Tibial nerve (tissue), 4 donors: ENCODE measurements at regions not wholly inside any gene's neighbourhood (a gene's known extent, or its start where the extent isn't known, plus 50 kb on each side); places are given as distances from the start of the nearest gene placed in this dataset.

ENCODE experiments used
- DNase-seq, 2 donors: peaks; one replicate each; pipeline ENCODE4 v3.0.0-alpha.2; 2019; ENCODE audit warnings: low spot score in 2 of 2
- H3K27ac ChIP-seq, 4 donors: fragments of 200-600 bp; sonication (generic) in 3 of 4; one replicate each; pipeline ENCODE4 v1.5.1; 2017 to 2019; ENCODE audit warnings: mild to moderate bottlenecking in 1 of 4
- H3K27me3 ChIP-seq, 2 donors: fragments of 200-600 bp; sonication (generic) in 1 of 2; one replicate each; pipeline versions ENCODE4 v1.5.1 to v1.6.0; 2017 to 2019
- H3K36me3 ChIP-seq, 3 donors: fragments of 200-600 bp; sonication (generic); one replicate each; pipeline ENCODE4 v1.5.1; 2018 to 2019
- H3K4me1 ChIP-seq, 4 donors: fragments of 200-600 bp; sonication (generic) in 3 of 4; one replicate each; pipeline ENCODE4 v1.5.1; 2017 to 2019
- H3K4me3 ChIP-seq, 4 donors: fragments of 200-600 bp; sonication (generic) in 3 of 4; one replicate each; pipeline ENCODE4 v1.5.1; 2017 to 2019; ENCODE audit warnings: mild to moderate bottlenecking in 1 of 4, moderate library complexity in 1 of 4
- H3K9me3 ChIP-seq, 4 donors: fragments of 200-600 bp; sonication (generic) in 3 of 4; one replicate each; pipeline ENCODE4 v1.5.1; 2017 to 2019
- EP300 ChIP-seq, 2 donors: sonication (generic); formaldehyde crosslinking; IDR thresholded peaks; one replicate each; pipeline ENCODE4 v1.6.1; 2017; ENCODE audit warnings: antibody characterized with exemption in 2 of 2, mild to moderate bottlenecking in 1 of 2
- POLR2A ChIP-seq, 2 donors: fragments of 450-650 bp; IDR thresholded peaks; one replicate each; pipeline ENCODE4 v1.6.1; 2017; ENCODE audit warnings: antibody characterized with exemption in 2 of 2, mild to moderate bottlenecking in 2 of 2, moderate library complexity in 2 of 2
- WGBS, 2 donors: methylation state at CpG; one replicate each; pipeline ENCODE4 v1.1.5; 2018; 5-methylcytosine and 5-hydroxymethylcytosine counted together
- TF ChIP-seq, protein P1 (sequence below), 5 experiments: fragments of 200-600 bp in 3 of 5; fragments of 450-650 bp in 2 of 5; sonication (generic) in 3 of 5; IDR thresholded peaks; one replicate each; pipeline ENCODE4 v1.5.1; 2016 to 2019; ENCODE audit warnings: antibody characterized with exemption in 5 of 5, mild to moderate bottlenecking in 3 of 5, moderate library complexity in 2 of 5

- Histone ChIP-seq H3K36me3 (no peaks in the 10 kb centered on the region), H3K27me3 (no peaks in the 10 kb centered on the region), H3K27ac (no peak overlapping the region), H3K4me1 (no peaks in the 10 kb centered on the region), H3K4me3 (no peak overlapping the region), H3K9me3 (no peaks in the 10 kb centered on the region)
- TF ChIP-seq, protein P1, sequence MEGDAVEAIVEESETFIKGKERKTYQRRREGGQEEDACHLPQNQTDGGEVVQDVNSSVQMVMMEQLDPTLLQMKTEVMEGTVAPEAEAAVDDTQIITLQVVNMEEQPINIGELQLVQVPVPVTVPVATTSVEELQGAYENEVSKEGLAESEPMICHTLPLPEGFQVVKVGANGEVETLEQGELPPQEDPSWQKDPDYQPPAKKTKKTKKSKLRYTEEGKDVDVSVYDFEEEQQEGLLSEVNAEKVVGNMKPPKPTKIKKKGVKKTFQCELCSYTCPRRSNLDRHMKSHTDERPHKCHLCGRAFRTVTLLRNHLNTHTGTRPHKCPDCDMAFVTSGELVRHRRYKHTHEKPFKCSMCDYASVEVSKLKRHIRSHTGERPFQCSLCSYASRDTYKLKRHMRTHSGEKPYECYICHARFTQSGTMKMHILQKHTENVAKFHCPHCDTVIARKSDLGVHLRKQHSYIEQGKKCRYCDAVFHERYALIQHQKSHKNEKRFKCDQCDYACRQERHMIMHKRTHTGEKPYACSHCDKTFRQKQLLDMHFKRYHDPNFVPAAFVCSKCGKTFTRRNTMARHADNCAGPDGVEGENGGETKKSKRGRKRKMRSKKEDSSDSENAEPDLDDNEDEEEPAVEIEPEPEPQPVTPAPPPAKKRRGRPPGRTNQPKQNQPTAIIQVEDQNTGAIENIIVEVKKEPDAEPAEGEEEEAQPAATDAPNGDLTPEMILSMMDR (IDR thresholded peaks at IDR 0.05) = peak; percentile 20 to 60 (median 48)
- no peak for TF ChIP-seq POLR2A (IDR thresholded peaks at IDR 0.05)
- 38 to 42% methylated on average over 4 of the region's 4 CpGs for WGBS, 2 donors
- DNase-seq = no peak
Observed at GRCh38 chr12:44930972-44931600, 55.0 kb upstream of the NELL2 start.

DNA sequence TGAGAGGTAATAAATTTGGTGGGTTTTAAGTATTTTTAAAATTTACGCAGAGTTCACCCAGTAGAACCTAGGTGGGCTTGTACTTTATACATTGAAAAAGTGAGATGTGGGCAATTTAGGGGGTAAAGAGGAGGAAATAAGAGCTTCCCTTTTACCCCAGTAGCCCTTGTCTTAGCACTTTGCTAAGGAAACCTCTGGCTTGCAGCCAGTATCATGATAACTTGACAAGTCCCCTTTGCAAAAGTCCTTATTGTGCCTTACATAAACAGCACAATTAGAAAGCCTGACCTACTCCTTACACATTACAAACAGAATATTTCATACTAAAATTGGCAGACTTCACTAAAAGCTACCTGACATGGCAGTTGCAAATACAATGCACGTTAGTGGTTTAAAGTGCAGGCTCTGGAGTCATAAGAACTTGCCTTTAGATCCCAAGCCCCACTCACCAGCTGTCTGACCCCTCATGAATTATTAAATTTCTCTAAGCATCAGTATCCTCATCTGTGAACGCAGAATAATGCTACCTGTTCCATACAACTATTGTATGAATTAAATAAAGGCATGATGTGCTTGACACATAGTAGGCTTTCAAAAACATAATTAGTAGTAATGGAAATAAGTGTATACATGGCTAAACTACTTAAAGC, 53.2 kb upstream of the NELL2 start:
- Histone ChIP-seq H3K27ac (no peak overlapping the region), H3K36me3 (no peaks in the 10 kb centered on the region), H3K4me3 (no peak overlapping the region), H3K4me1 (no peaks in the 10 kb centered on the region), H3K9me3 (no peaks in the 10 kb centered on the region), H3K27me3 (no peaks in the 10 kb centered on the region)
- no peak for DNase-seq
- 67 to 78% methylated on average over 3 of the region's 3 CpGs for WGBS, 2 donors
- TF ChIP-seq POLR2A (IDR thresholded peaks at IDR 0.05) (no peak), EP300 (IDR thresholded peaks at IDR 0.05) (no peak)
- TF ChIP-seq, protein P1 (IDR thresholded peaks at IDR 0.05) = no peak
